SK-N-SH treated with all-trans-retinoic acid at 6 μM for 48 hours (cell line): ENCODE measurements at regions not wholly inside any gene's neighbourhood (a gene's known extent, or its start where the extent isn't known, plus 50 kb on each side); places are given as distances from the start of the nearest gene placed in this dataset.

Experiments
- ATAC-seq: fragments of 200-7000 bp; cut with Tn5 transposase; 3 replicates; pipeline ENCODE4 v1.9.1; 2020; ENCODE audit warnings: mild to moderate bottlenecking, moderate library complexity
- ARNTL ChIP-seq: fragments of 450-650 bp; formaldehyde crosslinking; IDR thresholded peaks from 2 replicates; pipeline ENCODE4 v1.5.0; 2020; ENCODE audit warnings: low read depth, mild to moderate bottlenecking, moderate library complexity, borderline replicate concordance
- BACH2 ChIP-seq: fragments of 250-450 bp; sonication (Bioruptor Pico); IDR thresholded peaks from 2 replicates; pipeline ENCODE4 v1.9.0; 2021; ENCODE audit warnings: mild to moderate bottlenecking, borderline replicate concordance
- ESRRG ChIP-seq: fragments of 250-450 bp; sonication (Bioruptor Pico); IDR thresholded peaks from 2 replicates; pipeline ENCODE4 v1.6.1; 2021; ENCODE audit warnings: mild to moderate bottlenecking
- GLIS3 ChIP-seq: fragments of 250-450 bp; sonication (Bioruptor Pico); IDR thresholded peaks from 2 replicates; pipeline ENCODE4 v1.5.0; 2020; ENCODE audit warnings: mild to moderate bottlenecking, moderate library complexity
- ISL1 ChIP-seq: fragments of 250-450 bp; sonication (Bioruptor Pico); IDR thresholded peaks from 2 replicates; pipeline ENCODE4 v2.1.2; 2022; ENCODE audit warnings: mild to moderate bottlenecking, moderate library complexity
- OSR1 ChIP-seq: fragments of 250-450 bp; sonication (Bioruptor Pico); IDR thresholded peaks from 2 replicates; pipeline ENCODE4 v1.8.0; 2022; ENCODE audit warnings: moderate library complexity, mild to moderate bottlenecking, inconsistent platforms
- PPARA ChIP-seq: fragments of 250-450 bp; sonication (Bioruptor Pico); IDR thresholded peaks from 2 replicates; pipeline ENCODE4 v1.5.0; 2020; ENCODE audit warnings: mild to moderate bottlenecking, borderline replicate concordance
- RARB ChIP-seq: fragments of 250-450 bp; sonication (Bioruptor Pico); IDR thresholded peaks from 2 replicates; pipeline ENCODE4 v1.8.0; 2021; ENCODE audit warnings: mild to moderate bottlenecking, moderate library complexity
- SNAI2 ChIP-seq: fragments of 250-450 bp; sonication (Bioruptor Pico); IDR thresholded peaks from 2 replicates; pipeline ENCODE4 v1.5.0; 2020; ENCODE audit warnings: mild to moderate bottlenecking, moderate library complexity
- TCF4 ChIP-seq: fragments of 250-450 bp; sonication (Bioruptor Pico); IDR thresholded peaks from 2 replicates; pipeline ENCODE4 v1.8.0; 2021; ENCODE audit warnings: mild to moderate bottlenecking, moderate library complexity, borderline replicate concordance
- TOX ChIP-seq: fragments of 250-450 bp; sonication (Bioruptor Pico); IDR thresholded peaks from 2 replicates; pipeline ENCODE4 v1.8.0; 2021; ENCODE audit warnings: mild to moderate bottlenecking, moderate library complexity, borderline replicate concordance
- ZC3H10 ChIP-seq: fragments of 250-450 bp; sonication (Bioruptor Pico); IDR thresholded peaks from 2 replicates; pipeline ENCODE4 v1.5.1; 2021; ENCODE audit warnings: mild to moderate bottlenecking, moderate library complexity
- ZFP3 ChIP-seq: fragments of 250-450 bp; sonication (Bioruptor Pico); IDR thresholded peaks from 2 replicates; pipeline ENCODE4 v1.5.0; 2020; ENCODE audit warnings: mild to moderate bottlenecking, moderate library complexity
- ZNF565 ChIP-seq: fragments of 450-650 bp; formaldehyde crosslinking; conservative IDR thresholded peaks from 2 replicates; pipeline ENCODE4 v1.5.0; 2020; ENCODE audit warnings: low read depth, mild to moderate bottlenecking, moderate library complexity
- ZNF70 ChIP-seq: fragments of 450-650 bp; formaldehyde crosslinking; IDR thresholded peaks from 2 replicates; pipeline ENCODE4 v1.5.0; 2020; ENCODE audit warnings: mild to moderate bottlenecking, moderate library complexity
- ZNF8 ChIP-seq: fragments of 450-650 bp; formaldehyde crosslinking; IDR thresholded peaks from 2 replicates; pipeline ENCODE4 v1.5.0; 2020; ENCODE audit warnings: mild to moderate bottlenecking, moderate library complexity
- TF ChIP-seq, protein P1 (sequence below): fragments of 250-450 bp; sonication (Bioruptor Pico); IDR thresholded peaks from 2 replicates; pipeline ENCODE4 v1.8.0; 2021; ENCODE audit warnings: low read depth, mild to moderate bottlenecking, moderate library complexity, borderline replicate concordance
- TF ChIP-seq, protein P2 (sequence below): fragments of 250-450 bp; sonication (Bioruptor Pico); IDR thresholded peaks from 2 replicates; pipeline ENCODE4 v1.5.1; 2021; ENCODE audit warnings: mild to moderate bottlenecking, moderate library complexity
- TF ChIP-seq, protein P3 (sequence below): fragments of 250-450 bp; sonication (Bioruptor Pico); IDR thresholded peaks from 2 replicates; pipeline ENCODE4 v1.8.0; 2020; ENCODE audit warnings: mild to moderate bottlenecking, moderate library complexity, borderline replicate concordance
- TF ChIP-seq, protein P4 (sequence below): fragments of 250-450 bp; sonication (Bioruptor Pico); IDR thresholded peaks from 2 replicates; pipeline ENCODE4 v1.5.0; 2020; ENCODE audit warnings: mild to moderate bottlenecking, moderate library complexity

DNA sequence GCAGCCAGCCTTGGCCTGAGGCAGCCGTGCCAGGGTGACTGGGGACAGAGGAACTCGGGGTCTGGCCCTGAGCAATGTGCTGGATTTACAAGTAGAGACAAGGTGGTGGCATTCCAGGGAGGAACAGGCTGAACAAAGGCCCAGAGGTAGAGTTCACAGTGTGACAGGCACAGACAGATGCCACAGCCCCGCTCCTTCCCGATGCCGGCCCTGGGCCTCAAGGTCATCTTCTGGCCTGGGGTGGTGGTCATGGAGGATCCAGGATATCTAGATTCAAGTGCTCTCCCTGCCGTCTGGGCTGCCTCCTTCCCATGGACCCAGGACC lies 68.9 kb upstream of the COL13A1 start:
- no peak for ATAC-seq
- TF ChIP-seq, protein P1, sequence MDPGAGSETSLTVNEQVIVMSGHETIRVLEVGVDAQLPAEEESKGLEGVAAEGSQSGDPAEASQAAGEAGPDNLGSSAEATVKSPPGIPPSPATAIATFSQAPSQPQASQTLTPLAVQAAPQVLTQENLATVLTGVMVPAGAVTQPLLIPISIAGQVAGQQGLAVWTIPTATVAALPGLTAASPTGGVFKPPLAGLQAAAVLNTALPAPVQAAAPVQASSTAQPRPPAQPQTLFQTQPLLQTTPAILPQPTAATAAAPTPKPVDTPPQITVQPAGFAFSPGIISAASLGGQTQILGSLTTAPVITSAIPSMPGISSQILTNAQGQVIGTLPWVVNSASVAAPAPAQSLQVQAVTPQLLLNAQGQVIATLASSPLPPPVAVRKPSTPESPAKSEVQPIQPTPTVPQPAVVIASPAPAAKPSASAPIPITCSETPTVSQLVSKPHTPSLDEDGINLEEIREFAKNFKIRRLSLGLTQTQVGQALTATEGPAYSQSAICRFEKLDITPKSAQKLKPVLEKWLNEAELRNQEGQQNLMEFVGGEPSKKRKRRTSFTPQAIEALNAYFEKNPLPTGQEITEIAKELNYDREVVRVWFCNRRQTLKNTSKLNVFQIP (CRISPR knock-in tag) = no peak
- TF ChIP-seq ZFP3 (CRISPR knock-in tag) (no peak), ISL1 (CRISPR knock-in tag) (no peak), OSR1 (no peak), TCF4 (CRISPR knock-in tag) (no peak), GLIS3 (CRISPR knock-in tag) (no peak), ESRRG (CRISPR knock-in tag) (no peak), ARNTL (CRISPR knock-in tag) (no peak), TOX (CRISPR knock-in tag) (no peak), RARB (no peak), PPARA (no peak), SNAI2 (no peak), BACH2 (CRISPR knock-in tag) (no peak), ZNF565 (CRISPR knock-in tag) (no peak)
- TF ChIP-seq, protein P2, sequence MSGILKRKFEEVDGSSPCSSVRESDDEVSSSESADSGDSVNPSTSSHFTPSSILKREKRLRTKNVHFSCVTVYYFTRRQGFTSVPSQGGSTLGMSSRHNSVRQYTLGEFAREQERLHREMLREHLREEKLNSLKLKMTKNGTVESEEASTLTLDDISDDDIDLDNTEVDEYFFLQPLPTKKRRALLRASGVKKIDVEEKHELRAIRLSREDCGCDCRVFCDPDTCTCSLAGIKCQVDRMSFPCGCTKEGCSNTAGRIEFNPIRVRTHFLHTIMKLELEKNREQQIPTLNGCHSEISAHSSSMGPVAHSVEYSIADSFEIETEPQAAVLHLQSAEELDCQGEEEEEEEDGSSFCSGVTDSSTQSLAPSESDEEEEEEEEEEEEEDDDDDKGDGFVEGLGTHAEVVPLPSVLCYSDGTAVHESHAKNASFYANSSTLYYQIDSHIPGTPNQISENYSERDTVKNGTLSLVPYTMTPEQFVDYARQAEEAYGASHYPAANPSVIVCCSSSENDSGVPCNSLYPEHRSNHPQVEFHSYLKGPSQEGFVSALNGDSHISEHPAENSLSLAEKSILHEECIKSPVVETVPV (CRISPR knock-in tag) = no peak
- TF ChIP-seq, protein P3, sequence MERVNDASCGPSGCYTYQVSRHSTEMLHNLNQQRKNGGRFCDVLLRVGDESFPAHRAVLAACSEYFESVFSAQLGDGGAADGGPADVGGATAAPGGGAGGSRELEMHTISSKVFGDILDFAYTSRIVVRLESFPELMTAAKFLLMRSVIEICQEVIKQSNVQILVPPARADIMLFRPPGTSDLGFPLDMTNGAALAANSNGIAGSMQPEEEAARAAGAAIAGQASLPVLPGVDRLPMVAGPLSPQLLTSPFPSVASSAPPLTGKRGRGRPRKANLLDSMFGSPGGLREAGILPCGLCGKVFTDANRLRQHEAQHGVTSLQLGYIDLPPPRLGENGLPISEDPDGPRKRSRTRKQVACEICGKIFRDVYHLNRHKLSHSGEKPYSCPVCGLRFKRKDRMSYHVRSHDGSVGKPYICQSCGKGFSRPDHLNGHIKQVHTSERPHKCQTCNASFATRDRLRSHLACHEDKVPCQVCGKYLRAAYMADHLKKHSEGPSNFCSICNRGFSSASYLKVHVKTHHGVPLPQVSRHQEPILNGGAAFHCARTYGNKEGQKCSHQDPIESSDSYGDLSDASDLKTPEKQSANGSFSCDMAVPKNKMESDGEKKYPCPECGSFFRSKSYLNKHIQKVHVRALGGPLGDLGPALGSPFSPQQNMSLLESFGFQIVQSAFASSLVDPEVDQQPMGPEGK (CRISPR knock-in tag) = no peak

DNA sequence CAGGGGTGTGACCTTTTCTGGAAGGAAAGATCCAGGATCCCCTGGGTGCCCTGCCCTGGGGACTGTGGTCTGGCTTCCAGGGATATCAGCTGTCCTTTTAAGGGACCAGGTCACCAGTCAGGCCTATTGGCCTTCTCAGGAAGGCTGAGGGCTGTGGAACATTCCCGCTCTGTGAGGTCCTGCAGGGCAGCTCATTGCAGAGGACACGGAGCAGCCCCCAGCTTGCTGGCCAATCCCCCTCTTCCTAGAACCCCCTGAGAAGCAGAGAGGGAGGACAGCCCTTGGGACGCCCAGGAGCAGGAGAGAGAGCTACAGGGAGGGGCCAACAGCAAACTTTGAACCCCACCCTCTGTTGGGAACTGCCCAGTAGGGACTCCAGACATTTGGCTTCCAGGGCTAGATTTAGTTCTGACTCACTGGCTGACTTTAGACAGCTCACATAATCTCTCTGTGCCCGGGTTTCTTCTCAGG lies 67.9 kb upstream of the COL13A1 start:
- TF ChIP-seq, protein P4, sequence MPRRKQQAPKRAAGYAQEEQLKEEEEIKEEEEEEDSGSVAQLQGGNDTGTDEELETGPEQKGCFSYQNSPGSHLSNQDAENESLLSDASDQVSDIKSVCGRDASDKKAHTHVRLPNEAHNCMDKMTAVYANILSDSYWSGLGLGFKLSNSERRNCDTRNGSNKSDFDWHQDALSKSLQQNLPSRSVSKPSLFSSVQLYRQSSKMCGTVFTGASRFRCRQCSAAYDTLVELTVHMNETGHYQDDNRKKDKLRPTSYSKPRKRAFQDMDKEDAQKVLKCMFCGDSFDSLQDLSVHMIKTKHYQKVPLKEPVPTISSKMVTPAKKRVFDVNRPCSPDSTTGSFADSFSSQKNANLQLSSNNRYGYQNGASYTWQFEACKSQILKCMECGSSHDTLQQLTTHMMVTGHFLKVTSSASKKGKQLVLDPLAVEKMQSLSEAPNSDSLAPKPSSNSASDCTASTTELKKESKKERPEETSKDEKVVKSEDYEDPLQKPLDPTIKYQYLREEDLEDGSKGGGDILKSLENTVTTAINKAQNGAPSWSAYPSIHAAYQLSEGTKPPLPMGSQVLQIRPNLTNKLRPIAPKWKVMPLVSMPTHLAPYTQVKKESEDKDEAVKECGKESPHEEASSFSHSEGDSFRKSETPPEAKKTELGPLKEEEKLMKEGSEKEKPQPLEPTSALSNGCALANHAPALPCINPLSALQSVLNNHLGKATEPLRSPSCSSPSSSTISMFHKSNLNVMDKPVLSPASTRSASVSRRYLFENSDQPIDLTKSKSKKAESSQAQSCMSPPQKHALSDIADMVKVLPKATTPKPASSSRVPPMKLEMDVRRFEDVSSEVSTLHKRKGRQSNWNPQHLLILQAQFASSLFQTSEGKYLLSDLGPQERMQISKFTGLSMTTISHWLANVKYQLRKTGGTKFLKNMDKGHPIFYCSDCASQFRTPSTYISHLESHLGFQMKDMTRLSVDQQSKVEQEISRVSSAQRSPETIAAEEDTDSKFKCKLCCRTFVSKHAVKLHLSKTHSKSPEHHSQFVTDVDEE = no peak
- TF ChIP-seq SNAI2 (no peak), ZC3H10 (no peak), GLIS3 (CRISPR knock-in tag) (no peak), ZFP3 (CRISPR knock-in tag) (no peak), RARB (no peak), TOX (CRISPR knock-in tag) (no peak), OSR1 (no peak), ZNF70 (CRISPR knock-in tag) (no peak), ZNF8 (no peak), ZNF565 (CRISPR knock-in tag) (no peak), BACH2 (CRISPR knock-in tag) (no peak), ESRRG (CRISPR knock-in tag) (no peak), PPARA (no peak), ARNTL (CRISPR knock-in tag) (no peak)
- TF ChIP-seq, protein P2 (CRISPR knock-in tag) = no peak
- TF ChIP-seq, protein P1 (CRISPR knock-in tag) = no peak
- ATAC-seq = peak; percentile 39; the same call in 2 of the 3 replicates
